GM19240 (cell line): ENCODE measurements at regions not wholly inside any gene's neighbourhood (a gene's known extent, or its start where the extent isn't known, plus 50 kb on each side); places are given as distances from the start of the nearest gene placed in this dataset.
"Not testable (repeated sequence)": the region's sequence is repeated elsewhere in the genome, so short reads cannot be mapped to it uniquely, and the experiment has no call there.

Source experiments
- DNase-seq: peaks from one replicate; pipeline ENCODE4 v3.0.0; 2011; ENCODE audit warnings: low spot score; ENCODE audit not compliant: insufficient read length

- no peak for DNase-seq
Observed at GRCh38 chr12:131612092-131612755, 98.7 kb upstream of the SFSWAP start.

GRCh38 chr12:131613186-131613585, 97.7 kb upstream of the SFSWAP start:
- no peak for DNase-seq

- DNase-seq, result no peak
Observed at GRCh38 chr12:131613678-131614077, 97.2 kb upstream of the SFSWAP start.

GRCh38 chr12:131615326-131616042, 95.4 kb upstream of the SFSWAP start:
- DNase-seq, result no peak

GRCh38 chr12:131616043-131616700, 94.7 kb upstream of the SFSWAP start:
- DNase-seq, result no peak

GRCh38 chr12:131616738-131617137, 94.2 kb upstream of the SFSWAP start:
- no peak for DNase-seq

GRCh38 chr12:131617179-131617578, 93.7 kb upstream of the SFSWAP start:
- DNase-seq, result no peak

GRCh38 chr12:131617596-131618302, 93.1 kb upstream of the SFSWAP start:
- DNase-seq, result no peak

GRCh38 chr12:131618303-131618658, 92.6 kb upstream of the SFSWAP start:
- no peak for DNase-seq

GRCh38 chr12:131618701-131619100, 92.2 kb upstream of the SFSWAP start:
- DNase-seq, result no peak

- no peak for DNase-seq
Observed at GRCh38 chr12:131619106-131619642, 91.7 kb upstream of the SFSWAP start.

- DNase-seq, result no peak
Observed at GRCh38 chr12:131619736-131620506, 91.0 kb upstream of the SFSWAP start.

- no peak for DNase-seq
Observed at GRCh38 chr12:131620520-131620919, 90.4 kb upstream of the SFSWAP start.

GRCh38 chr12:131620946-131621681, 89.8 kb upstream of the SFSWAP start:
- no peak for DNase-seq

- no peak for DNase-seq
Observed at GRCh38 chr12:131621701-131622421, 89.0 kb upstream of the SFSWAP start.

GRCh38 chr12:131622422-131622955, 88.4 kb upstream of the SFSWAP start:
- no peak for DNase-seq

- not testable (repeated sequence) for DNase-seq
Observed at GRCh38 chr12:131623404-131624368, 87.2 kb upstream of the SFSWAP start.

GRCh38 chr12:131624369-131624739, 86.5 kb upstream of the SFSWAP start:
- DNase-seq, result not testable (repeated sequence)
